H9 (cell line): ENCODE measurements at regions not wholly inside any gene's neighbourhood (a gene's known extent, or its start where the extent isn't known, plus 50 kb on each side); places are given as distances from the start of the nearest gene placed in this dataset.

ENCODE experiments used
- DNase-seq: peaks from one replicate; pipeline ENCODE4 v3.0.0-alpha.2; 2017
- H2AFZ ChIP-seq: one replicate; pipeline ENCODE4 v1.6.1; 2013; ENCODE audit warnings: mild to moderate bottlenecking, low read length, control low read depth, moderate library complexity
- H2AK5ac ChIP-seq: 2 replicates; pipeline ENCODE4 v1.6.1; 2013; ENCODE audit warnings: low read length, control low read depth, mixed read lengths; ENCODE audit not compliant: insufficient read length
- H2BK120ac ChIP-seq: one replicate; pipeline ENCODE4 v1.6.1; 2013; ENCODE audit warnings: low read depth, mild to moderate bottlenecking, low read length, control low read depth, inconsistent platforms; ENCODE audit not compliant: poor library complexity, severe bottlenecking
- H2BK12ac ChIP-seq: 2 replicates; pipeline ENCODE4 v1.6.1; 2013; ENCODE audit warnings: low read length, control low read depth, mixed read lengths, low read depth; ENCODE audit not compliant: insufficient read length
- H2BK15ac ChIP-seq: 2 replicates; pipeline ENCODE4 v1.6.1; 2013; ENCODE audit warnings: low read depth, low read length, control low read depth
- H2BK20ac ChIP-seq: one replicate; pipeline ENCODE4 v1.6.1; 2013; ENCODE audit warnings: low read depth, mild to moderate bottlenecking, low read length, control low read depth, inconsistent platforms; ENCODE audit not compliant: poor library complexity, severe bottlenecking
- H2BK5ac ChIP-seq: 2 replicates; pipeline ENCODE4 v1.6.1; 2013; ENCODE audit warnings: low read length, control low read depth, mixed read lengths; ENCODE audit not compliant: insufficient read length
- H3K14ac ChIP-seq: 2 replicates; pipeline ENCODE4 v1.6.1; 2013; ENCODE audit warnings: low read length, control low read depth; ENCODE audit not compliant: insufficient read depth
- H3K18ac ChIP-seq: 2 replicates; pipeline ENCODE4 v1.6.1; 2013; ENCODE audit warnings: low read depth, mild to moderate bottlenecking, mixed read lengths, low read length, control low read depth; ENCODE audit not compliant: insufficient read length
- H3K23ac ChIP-seq: 2 replicates; pipeline ENCODE4 v1.6.1; 2013; ENCODE audit warnings: low read length, control low read depth, mixed read lengths, low read depth; ENCODE audit not compliant: insufficient read length
- H3K23me2 ChIP-seq: 2 replicates; pipeline ENCODE4 v1.6.1; 2013; ENCODE audit warnings: low read depth, mild to moderate bottlenecking, mixed read lengths, low read length, control low read depth; ENCODE audit not compliant: insufficient read length, poor library complexity, severe bottlenecking
- H3K27ac ChIP-seq: 2 replicates; pipeline ENCODE4 v1.5.1; 2013; ENCODE audit warnings: low read length, control low read depth, mixed read lengths, low read depth; ENCODE audit not compliant: insufficient read length
- H3K27me3 ChIP-seq: 2 replicates; pipeline ENCODE4 v1.6.1; 2013; ENCODE audit warnings: low read length, control low read depth, inconsistent platforms; ENCODE audit not compliant: insufficient read depth
- H3K4ac ChIP-seq: 2 replicates; pipeline ENCODE4 v1.6.1; 2013; ENCODE audit warnings: low read depth, mild to moderate bottlenecking, control low read depth, inconsistent platforms, low read length, moderate library complexity
- H3K4me1 ChIP-seq: 2 replicates; pipeline ENCODE4 v1.6.1; 2013; ENCODE audit warnings: low read length, control low read depth, inconsistent platforms; ENCODE audit not compliant: insufficient read depth
- H3K4me2 ChIP-seq: 2 replicates; pipeline ENCODE4 v1.6.1; 2013; ENCODE audit warnings: low read length, control low read depth, mixed read lengths; ENCODE audit not compliant: insufficient read length, insufficient read depth
- H3K56ac ChIP-seq: 2 replicates; pipeline ENCODE4 v1.6.1; 2013; ENCODE audit warnings: low read depth, mild to moderate bottlenecking, mixed read lengths, low read length, control low read depth; ENCODE audit not compliant: insufficient read length
- H3K79me1 ChIP-seq: 2 replicates; pipeline ENCODE4 v1.6.1; 2013; ENCODE audit warnings: low read depth, mild to moderate bottlenecking, moderate library complexity, low read length, control low read depth, inconsistent platforms; ENCODE audit not compliant: insufficient read depth, poor library complexity, severe bottlenecking
- H3K79me2 ChIP-seq: 2 replicates; pipeline ENCODE4 v1.6.1; 2013; ENCODE audit warnings: low read length, control low read depth, inconsistent platforms; ENCODE audit not compliant: insufficient read depth
- H3K9ac ChIP-seq: 2 replicates; pipeline ENCODE4 v1.6.1; 2013; ENCODE audit warnings: low read length, control low read depth, mixed read lengths; ENCODE audit not compliant: insufficient read length; ENCODE audit errors: extremely low read depth
- H3K9me3 ChIP-seq: one replicate; pipeline ENCODE4 v1.6.1; 2013; ENCODE audit warnings: low read depth, low read length, inconsistent platforms; ENCODE audit not compliant: control insufficient read depth
- H3T11ph ChIP-seq: one replicate; pipeline ENCODE4 v1.6.1; 2013; ENCODE audit warnings: mild to moderate bottlenecking, low read length, control low read depth, inconsistent platforms
- H4K20me1 ChIP-seq: one replicate; pipeline ENCODE4 v1.6.1; 2013; ENCODE audit not compliant: control insufficient read depth, insufficient read length, insufficient read depth
- H4K5ac ChIP-seq: 2 replicates; pipeline ENCODE4 v1.6.1; 2013; ENCODE audit warnings: low read depth, mild to moderate bottlenecking, mixed read lengths, low read length, control low read depth; ENCODE audit not compliant: insufficient read length
- H4K8ac ChIP-seq: replicated peaks from 2 replicates; pipeline ENCODE4 v1.6.1; 2013; ENCODE audit warnings: low read length, control low read depth, mixed read lengths, low read depth; ENCODE audit not compliant: insufficient read length
- H4K91ac ChIP-seq: 2 replicates; pipeline ENCODE4 v1.6.1; 2013; ENCODE audit warnings: low read depth, mild to moderate bottlenecking, moderate library complexity, mixed read lengths, low read length, control low read depth; ENCODE audit not compliant: insufficient read length
- H3K27ac Mint-ChIP-seq, 3 experiments: 2 replicates in 2 of 3; 3 replicates in 1 of 3; pipeline ENCODE4 v1.8.0; 2020 to 2021; ENCODE audit warnings: mixed read lengths in 3 of 3, mild to moderate bottlenecking in 1 of 3, moderate library complexity in 1 of 3
- H3K27me3 Mint-ChIP-seq: 2 replicates; pipeline ENCODE4 v1.8.0; 2021; ENCODE audit warnings: low read depth, mild to moderate bottlenecking, moderate library complexity, mixed read lengths
- H3K36me3 Mint-ChIP-seq, 3 experiments: 2 replicates in 2 of 3; 3 replicates in 1 of 3; pipeline ENCODE4 v1.8.0; 2020 to 2021; ENCODE audit warnings: low read depth in 3 of 3, mixed read lengths in 3 of 3; ENCODE audit not compliant: insufficient read depth in 1 of 3
- H3K4me1 Mint-ChIP-seq, 2 experiments: 2 replicates each; pipeline ENCODE4 v1.8.0; 2020; ENCODE audit warnings: mixed read lengths in 2 of 2
- H3K4me3 Mint-ChIP-seq, 2 experiments: 2 replicates in 1 of 2; 3 replicates in 1 of 2; pipeline ENCODE4 v1.8.0; 2020 to 2021; ENCODE audit warnings: mild to moderate bottlenecking in 2 of 2, mixed read lengths in 2 of 2, moderate library complexity in 1 of 2
- H3K9me3 Mint-ChIP-seq, 2 experiments: 2 replicates in 1 of 2; 3 replicates in 1 of 2; pipeline ENCODE4 v1.8.0; 2020; ENCODE audit warnings: mild to moderate bottlenecking in 2 of 2, mixed read lengths in 2 of 2, moderate library complexity in 1 of 2
- WGBS: extraction: QIAGEN DNeasy Blood & Tissue Kit; methylation state at CpG from one replicate; pipeline ENCODE4 v1.1.7; 2013; ENCODE audit warnings: missing lambda C conversion rate, low lambda C conversion rate, mixed read lengths; ENCODE audit not compliant: insufficient read length; ENCODE audit errors: extremely low coverage; 5-methylcytosine and 5-hydroxymethylcytosine counted together
- TF ChIP-seq, protein P1 (sequence below): fragments of 200-600 bp; sonication (generic); conservative IDR thresholded peaks from 3 replicates; pipeline ENCODE4 v1.8.0; 2021; ENCODE audit warnings: antibody characterized with exemption, mild to moderate bottlenecking

DNA sequence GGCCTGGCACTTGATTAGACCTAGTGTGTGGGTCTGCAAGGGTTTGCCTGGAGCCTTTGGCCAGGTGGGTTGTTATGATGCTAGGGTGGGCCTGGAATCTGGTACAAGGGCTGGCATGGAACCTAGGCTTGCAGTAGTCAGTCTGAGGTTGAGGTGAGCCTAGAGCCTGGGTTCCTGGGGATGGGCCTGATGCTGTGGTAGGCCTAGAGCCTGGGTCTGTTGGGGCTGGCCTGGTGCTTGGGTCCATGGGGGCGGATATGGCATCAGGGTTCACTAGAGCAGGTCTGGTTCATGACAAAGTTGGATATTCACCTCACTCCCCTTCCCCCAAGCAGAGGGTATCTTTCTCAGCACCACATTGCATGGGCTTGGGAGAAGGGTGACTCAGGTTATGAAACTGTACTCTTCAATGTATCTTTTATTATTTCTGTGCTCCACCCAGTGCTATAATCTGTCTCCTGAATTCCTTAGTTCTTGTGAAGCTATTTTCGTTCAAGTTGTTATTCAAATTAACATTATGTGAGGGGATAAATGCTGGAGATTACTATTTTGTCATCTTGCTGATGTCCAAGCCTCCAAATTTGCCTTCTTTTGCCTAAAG, 274.4 kb downstream of the NFKBIZ start:
- no peaks in the 10 kb centered on the region for H4K20me1 ChIP-seq
- no peak overlapping the region for H3K18ac ChIP-seq
- no peaks in the 10 kb centered on the region for H3K27me3 ChIP-seq
- H3K79me1 ChIP-seq = no peaks in the 10 kb centered on the region
- no peaks in the 10 kb centered on the region for H3K4me1 ChIP-seq
- no peak overlapping the region for H3K56ac ChIP-seq
- WGBS = no CpG with 5 or more reads among the region's 2 CpGs
- H2BK20ac ChIP-seq = no peak overlapping the region
- no peak overlapping the region for H3K23ac ChIP-seq
- TF ChIP-seq, protein P1, sequence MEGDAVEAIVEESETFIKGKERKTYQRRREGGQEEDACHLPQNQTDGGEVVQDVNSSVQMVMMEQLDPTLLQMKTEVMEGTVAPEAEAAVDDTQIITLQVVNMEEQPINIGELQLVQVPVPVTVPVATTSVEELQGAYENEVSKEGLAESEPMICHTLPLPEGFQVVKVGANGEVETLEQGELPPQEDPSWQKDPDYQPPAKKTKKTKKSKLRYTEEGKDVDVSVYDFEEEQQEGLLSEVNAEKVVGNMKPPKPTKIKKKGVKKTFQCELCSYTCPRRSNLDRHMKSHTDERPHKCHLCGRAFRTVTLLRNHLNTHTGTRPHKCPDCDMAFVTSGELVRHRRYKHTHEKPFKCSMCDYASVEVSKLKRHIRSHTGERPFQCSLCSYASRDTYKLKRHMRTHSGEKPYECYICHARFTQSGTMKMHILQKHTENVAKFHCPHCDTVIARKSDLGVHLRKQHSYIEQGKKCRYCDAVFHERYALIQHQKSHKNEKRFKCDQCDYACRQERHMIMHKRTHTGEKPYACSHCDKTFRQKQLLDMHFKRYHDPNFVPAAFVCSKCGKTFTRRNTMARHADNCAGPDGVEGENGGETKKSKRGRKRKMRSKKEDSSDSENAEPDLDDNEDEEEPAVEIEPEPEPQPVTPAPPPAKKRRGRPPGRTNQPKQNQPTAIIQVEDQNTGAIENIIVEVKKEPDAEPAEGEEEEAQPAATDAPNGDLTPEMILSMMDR = no peak
- Mint-ChIP-seq H3K27ac (0 out of 7 replicates have a peak overlapping the region, but pooled peaks of 1 of the 3 experiments have one; percentile 39), H3K9me3 (peaks cover 11 to 13% of the 10 kb centered on the region in 2 experiments), H3K4me3 (no peak overlapping the region), H3K36me3 (peaks cover 0 to 11% (median 0%) of the 10 kb centered on the region in 3 experiments; a peak in 3 of 7 replicates), H3K27me3 (no peaks in the 10 kb centered on the region), H3K4me1 (no peaks in the 10 kb centered on the region)
- H3K4ac ChIP-seq = no peak overlapping the region; the same call in 1 of the 2 replicates
- H3K9ac ChIP-seq = no peak overlapping the region
- no peak overlapping the region for H2BK12ac ChIP-seq
- H2AFZ ChIP-seq = no peak overlapping the region
- H2AK5ac ChIP-seq = no peak overlapping the region
- no peak overlapping the region; the same call in 1 of the 2 replicates for H3K14ac ChIP-seq
- H2BK120ac ChIP-seq = no peak overlapping the region
- no peaks in the 10 kb centered on the region for H3K23me2 ChIP-seq
- no peak overlapping the region for H3K27ac ChIP-seq
- H4K91ac ChIP-seq = no peak overlapping the region
- no peak for DNase-seq
- no peak overlapping the region for H3T11ph ChIP-seq
- no peaks in the 10 kb centered on the region for H3K9me3 ChIP-seq
- H2BK5ac ChIP-seq = no peak overlapping the region
- no peaks in the 10 kb centered on the region for H3K79me2 ChIP-seq
- no peak overlapping the region for H3K4me2 ChIP-seq
- no peak overlapping the region for H4K5ac ChIP-seq
- H2BK15ac ChIP-seq = no peak overlapping the region
- H4K8ac ChIP-seq = no peak overlapping the region
